ENCODE measurements at regions not wholly inside any gene's neighbourhood (a gene's known extent, or its start where the extent isn't known, plus 50 kb on each side); places are given as distances from the start of the nearest gene placed in this dataset.

- peak; percentile 5 to 7 for DNase-seq (ENCODE audit: low read depth in 2 of 2)
- no peak for TF ChIP-seq CTCF (IDR thresholded peaks at IDR 0.05; ENCODE audit: low read depth, low read length)
- no peak overlapping the region for H3K4me3 ChIP-seq (replicated peaks in 1 of 2; ENCODE audit: low read depth in 2 of 2, low read length in 2 of 2)
Measured at GRCh38 chr5:15191012-15191411, 309.0 kb upstream of the FBXL7 start.

GRCh38 chr5:15183520-15183919, 311.9 kb upstream of the ANKH start:
- no peak overlapping the region for H3K4me3 ChIP-seq (replicated peaks in 1 of 2; ENCODE audit: low read depth in 2 of 2, low read length in 2 of 2)
- DNase-seq (ENCODE audit: low read depth in 2 of 2), result peak; percentile 5 to 6
- TF ChIP-seq CTCF (IDR thresholded peaks at IDR 0.05; ENCODE audit: low read depth, low read length), result peak; percentile 32

- H3K4me3 ChIP-seq (replicated peaks in 1 of 2; ENCODE audit: low read depth in 2 of 2, low read length in 2 of 2), result no peak overlapping the region
- DNase-seq (ENCODE audit: low read depth in 2 of 2), result no peak
Measured at GRCh38 chr5:15170173-15170572, 298.6 kb upstream of the ANKH start.

GRCh38 chr5:15168358-15168757, 296.8 kb upstream of the ANKH start:
- no peak for DNase-seq (ENCODE audit: low read depth in 2 of 2)
- H3K4me3 ChIP-seq (replicated peaks in 1 of 2; ENCODE audit: low read depth in 2 of 2, low read length in 2 of 2), result no peak overlapping the region
- no peak for TF ChIP-seq CTCF (IDR thresholded peaks at IDR 0.05; ENCODE audit: low read depth, low read length)

More at GRCh38 chr5:15170173-15170572, 298.6 kb upstream of the ANKH start:
- TF ChIP-seq CTCF (IDR thresholded peaks at IDR 0.05; ENCODE audit: low read depth, low read length), result no peak

- DNase-seq (ENCODE audit: low read depth in 2 of 2), result no peak
- TF ChIP-seq CTCF (IDR thresholded peaks at IDR 0.05; ENCODE audit: low read depth, low read length), result no peak
Measured at GRCh38 chr5:15160091-15160490, 288.5 kb upstream of the ANKH start.

GRCh38 chr5:15159606-15160005, 288.0 kb upstream of the ANKH start:
- no peak overlapping the region for H3K4me3 ChIP-seq (replicated peaks in 1 of 2; ENCODE audit: low read depth in 2 of 2, low read length in 2 of 2)
- no peak for DNase-seq (ENCODE audit: low read depth in 2 of 2)
- no peak for TF ChIP-seq CTCF (IDR thresholded peaks at IDR 0.05; ENCODE audit: low read depth, low read length)

More at GRCh38 chr5:15160091-15160490, 288.5 kb upstream of the ANKH start:
- no peak overlapping the region for H3K4me3 ChIP-seq (replicated peaks in 1 of 2; ENCODE audit: low read depth in 2 of 2, low read length in 2 of 2)

GRCh38 chr5:15142458-15142857, 270.9 kb upstream of the ANKH start:
- TF ChIP-seq CTCF (IDR thresholded peaks at IDR 0.05; ENCODE audit: low read depth, low read length), result no peak
- no peak for DNase-seq (ENCODE audit: low read depth in 2 of 2)

More at GRCh38 chr5:15142458-15142857, 270.9 kb upstream of the ANKH start:
- H3K4me3 ChIP-seq (replicated peaks in 1 of 2; ENCODE audit: low read depth in 2 of 2, low read length in 2 of 2), result no peak overlapping the region

Data from cardiac fibroblast (primary cell).